BE2C (cell line): ENCODE measurements at regions not wholly inside any gene's neighbourhood (a gene's known extent, or its start where the extent isn't known, plus 50 kb on each side); places are given as distances from the start of the nearest gene placed in this dataset.

Experiments used
- DNase-seq: peaks from one replicate; pipeline ENCODE4 v3.0.0-alpha.2; 2020
- H3K27me3 ChIP-seq: fragments of 250-450 bp; sonication (Bioruptor Pico); 2 replicates; pipeline ENCODE4 v1.5.1; 2020; ENCODE audit warnings: mild to moderate bottlenecking
- H3K36me3 ChIP-seq: fragments of 250-450 bp; sonication (Bioruptor Pico); 2 replicates; pipeline ENCODE4 v1.5.1; 2020; ENCODE audit warnings: mild to moderate bottlenecking
- H3K4me1 ChIP-seq: fragments of 250-450 bp; sonication (Bioruptor Pico); 2 replicates; pipeline ENCODE4 v1.5.1; 2020
- H3K4me3 ChIP-seq: 2 replicates; pipeline ENCODE4 v1.5.1; 2011; ENCODE audit warnings: low read depth, low read length
- H3K9me3 ChIP-seq: fragments of 250-450 bp; sonication (Bioruptor Pico); 2 replicates; pipeline ENCODE4 v1.5.1; 2020
- TF ChIP-seq, protein P1 (sequence below): IDR thresholded peaks from 2 replicates; pipeline ENCODE4 v1.5.1; 2012; ENCODE audit warnings: mild to moderate bottlenecking, low read depth, low read length

DNA sequence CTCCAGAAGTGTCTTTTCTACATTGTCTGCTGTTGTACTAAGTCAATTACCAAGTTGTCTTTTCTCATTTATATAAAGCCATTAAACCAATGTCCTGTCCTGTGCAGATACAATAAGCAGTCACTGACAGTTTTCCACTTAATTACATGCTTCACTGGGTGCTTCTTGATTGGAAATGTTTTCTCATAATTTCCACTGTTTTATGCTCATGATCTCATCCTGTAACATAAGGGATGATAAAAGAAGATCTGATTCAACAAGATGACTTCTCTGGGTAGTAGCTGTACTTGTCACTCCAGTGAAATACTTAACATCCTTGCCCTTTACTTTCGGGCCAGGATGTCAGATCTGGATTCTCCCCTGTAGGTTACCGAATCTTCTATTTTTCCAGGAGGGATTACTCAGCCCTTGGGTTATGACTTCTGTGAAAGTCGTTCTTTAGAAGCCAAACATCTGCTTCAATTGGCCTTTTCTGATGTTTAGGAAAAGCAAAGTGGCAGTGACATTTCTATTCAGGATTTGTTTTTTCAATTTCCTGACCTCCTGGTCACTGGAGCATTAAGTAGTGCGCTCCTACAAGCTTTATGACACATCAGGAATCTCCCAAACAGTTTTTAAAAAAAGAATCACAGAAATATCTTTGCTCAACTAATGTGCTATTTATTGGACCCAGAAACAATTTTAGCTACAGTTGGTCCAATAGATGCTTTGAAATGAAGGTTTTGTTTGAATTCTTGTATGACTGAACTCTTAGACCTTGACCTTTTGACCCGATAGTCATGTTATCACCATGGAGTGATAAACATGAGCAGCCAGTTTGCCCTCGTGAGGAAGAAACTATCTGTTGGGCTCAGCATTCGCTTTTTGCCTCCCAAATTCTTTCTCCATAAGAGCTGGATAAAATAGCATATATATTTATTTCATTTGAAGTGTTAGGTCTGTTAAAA lies 234.5 kb upstream of the SSTR1 start:
- Histone ChIP-seq H3K27me3 (no peaks in the 10 kb centered on the region), H3K9me3 (no peaks in the 10 kb centered on the region), H3K4me3 (no peak overlapping the region), H3K36me3 (no peaks in the 10 kb centered on the region), H3K4me1 (peaks cover 4% of the 10 kb centered on the region; the same call in 1 of the 2 replicates)
- no peak for DNase-seq
- TF ChIP-seq, protein P1, sequence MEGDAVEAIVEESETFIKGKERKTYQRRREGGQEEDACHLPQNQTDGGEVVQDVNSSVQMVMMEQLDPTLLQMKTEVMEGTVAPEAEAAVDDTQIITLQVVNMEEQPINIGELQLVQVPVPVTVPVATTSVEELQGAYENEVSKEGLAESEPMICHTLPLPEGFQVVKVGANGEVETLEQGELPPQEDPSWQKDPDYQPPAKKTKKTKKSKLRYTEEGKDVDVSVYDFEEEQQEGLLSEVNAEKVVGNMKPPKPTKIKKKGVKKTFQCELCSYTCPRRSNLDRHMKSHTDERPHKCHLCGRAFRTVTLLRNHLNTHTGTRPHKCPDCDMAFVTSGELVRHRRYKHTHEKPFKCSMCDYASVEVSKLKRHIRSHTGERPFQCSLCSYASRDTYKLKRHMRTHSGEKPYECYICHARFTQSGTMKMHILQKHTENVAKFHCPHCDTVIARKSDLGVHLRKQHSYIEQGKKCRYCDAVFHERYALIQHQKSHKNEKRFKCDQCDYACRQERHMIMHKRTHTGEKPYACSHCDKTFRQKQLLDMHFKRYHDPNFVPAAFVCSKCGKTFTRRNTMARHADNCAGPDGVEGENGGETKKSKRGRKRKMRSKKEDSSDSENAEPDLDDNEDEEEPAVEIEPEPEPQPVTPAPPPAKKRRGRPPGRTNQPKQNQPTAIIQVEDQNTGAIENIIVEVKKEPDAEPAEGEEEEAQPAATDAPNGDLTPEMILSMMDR = no peak

DNA sequence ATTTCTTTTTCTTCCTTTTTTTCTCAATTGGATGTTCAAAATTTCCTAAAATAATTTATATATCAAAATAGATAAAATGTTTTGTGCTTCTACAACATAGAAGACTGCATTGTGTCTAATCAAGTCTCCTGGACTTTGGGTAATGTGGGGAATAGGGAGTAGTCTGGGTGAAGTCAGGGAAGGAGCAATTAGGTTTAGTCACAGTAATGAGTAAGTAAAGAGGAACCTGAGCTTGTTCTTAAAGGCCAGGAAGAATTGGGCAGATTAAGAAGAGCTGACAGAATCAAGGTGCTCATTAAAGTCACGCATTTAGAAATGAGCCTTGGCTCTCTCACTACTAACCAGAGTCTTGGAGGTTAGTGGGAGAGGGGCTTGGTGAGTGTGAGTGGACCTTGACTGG lies 233.3 kb upstream of the SSTR1 start:
- no peak for DNase-seq
- TF ChIP-seq, protein P1 = no peak
- no peaks in the 10 kb centered on the region for H3K9me3 ChIP-seq
- peaks cover 4% of the 10 kb centered on the region; the same call in 1 of the 2 replicates for H3K4me1 ChIP-seq
- no peaks in the 10 kb centered on the region for H3K27me3 ChIP-seq
- H3K4me3 ChIP-seq = no peak overlapping the region
- no peaks in the 10 kb centered on the region for H3K36me3 ChIP-seq

GRCh38 chr14:37977481-37977880 lies 230.2 kb upstream of the SSTR1 start:
- H3K27me3 ChIP-seq = no peaks in the 10 kb centered on the region
- H3K4me1 ChIP-seq = peaks cover 4% of the 10 kb centered on the region; the same call in 1 of the 2 replicates
- no peak for DNase-seq
- TF ChIP-seq, protein P1 = no peak
- H3K9me3 ChIP-seq = no peaks in the 10 kb centered on the region
- H3K36me3 ChIP-seq = no peaks in the 10 kb centered on the region
- no peak overlapping the region for H3K4me3 ChIP-seq

- TF ChIP-seq, protein P1 = peak; percentile 95
- no peaks in the 10 kb centered on the region for H3K9me3 ChIP-seq
- no peaks in the 10 kb centered on the region for H3K27me3 ChIP-seq
- H3K4me1 ChIP-seq = no peaks in the 10 kb centered on the region; the same call in 1 of the 2 replicates
- H3K36me3 ChIP-seq = no peaks in the 10 kb centered on the region
- DNase-seq = peak; percentile 61
- no peak overlapping the region for H3K4me3 ChIP-seq
These were observed 221.8 kb upstream of the SSTR1 start for GRCh38 chr14:37985826-37986470.

GRCh38 chr14:37988472-37988871 lies 219.2 kb upstream of the SSTR1 start:
- H3K4me1 ChIP-seq = no peaks in the 10 kb centered on the region; the same call in 1 of the 2 replicates
- no peaks in the 10 kb centered on the region for H3K9me3 ChIP-seq
- no peak for DNase-seq
- no peaks in the 10 kb centered on the region for H3K36me3 ChIP-seq
- no peaks in the 10 kb centered on the region for H3K27me3 ChIP-seq
- no peak overlapping the region for H3K4me3 ChIP-seq
- TF ChIP-seq, protein P1 = no peak

DNA sequence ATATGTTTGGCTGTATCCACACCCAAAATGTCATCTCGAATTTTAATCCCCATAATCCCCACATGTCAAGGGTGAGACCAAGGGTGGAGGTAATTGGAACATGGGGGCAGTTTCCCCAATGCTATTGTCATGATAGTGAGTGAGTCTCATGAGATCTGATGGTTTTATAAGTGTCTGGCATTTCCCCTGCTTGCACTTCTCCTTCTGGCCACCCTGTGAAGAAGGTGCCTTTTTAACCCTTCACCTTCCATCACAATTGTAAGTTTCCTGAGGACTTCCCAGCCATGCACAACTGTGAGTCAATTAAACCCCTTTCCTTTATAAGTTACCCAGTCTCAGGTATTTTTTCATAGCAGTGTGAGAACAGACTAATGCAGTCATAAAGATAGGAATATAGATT lies 216.7 kb upstream of the SSTR1 start:
- H3K9me3 ChIP-seq = no peaks in the 10 kb centered on the region
- no peaks in the 10 kb centered on the region; the same call in 1 of the 2 replicates for H3K4me1 ChIP-seq
- no peaks in the 10 kb centered on the region for H3K27me3 ChIP-seq
- no peak for DNase-seq
- no peaks in the 10 kb centered on the region for H3K36me3 ChIP-seq
- no peak overlapping the region for H3K4me3 ChIP-seq
- TF ChIP-seq, protein P1 = no peak
